ENCODE measurements at regions not wholly inside any gene's neighbourhood (a gene's known extent, or its start where the extent isn't known, plus 50 kb on each side); places are given as distances from the start of the nearest gene placed in this dataset.

DNA sequence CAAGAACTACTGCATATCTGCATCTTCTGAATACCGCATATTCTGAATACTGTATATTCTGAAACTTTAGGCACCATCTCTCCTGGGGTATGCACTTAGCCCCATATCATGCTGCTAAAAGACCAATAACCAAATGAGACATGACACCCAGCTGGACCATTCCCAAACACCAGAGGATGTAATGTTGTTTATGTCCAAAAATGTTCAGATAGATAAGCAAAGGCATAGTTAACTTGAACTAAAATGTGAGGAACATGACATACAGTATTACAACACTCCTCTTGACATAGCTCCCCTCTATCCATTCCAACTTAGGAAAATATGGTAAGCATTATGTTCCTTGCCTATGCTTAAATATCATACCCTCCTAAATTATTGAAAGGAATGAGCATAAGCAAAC is 127.3 kb downstream of the TENT5A start:
- TF ChIP-seq, protein P1, sequence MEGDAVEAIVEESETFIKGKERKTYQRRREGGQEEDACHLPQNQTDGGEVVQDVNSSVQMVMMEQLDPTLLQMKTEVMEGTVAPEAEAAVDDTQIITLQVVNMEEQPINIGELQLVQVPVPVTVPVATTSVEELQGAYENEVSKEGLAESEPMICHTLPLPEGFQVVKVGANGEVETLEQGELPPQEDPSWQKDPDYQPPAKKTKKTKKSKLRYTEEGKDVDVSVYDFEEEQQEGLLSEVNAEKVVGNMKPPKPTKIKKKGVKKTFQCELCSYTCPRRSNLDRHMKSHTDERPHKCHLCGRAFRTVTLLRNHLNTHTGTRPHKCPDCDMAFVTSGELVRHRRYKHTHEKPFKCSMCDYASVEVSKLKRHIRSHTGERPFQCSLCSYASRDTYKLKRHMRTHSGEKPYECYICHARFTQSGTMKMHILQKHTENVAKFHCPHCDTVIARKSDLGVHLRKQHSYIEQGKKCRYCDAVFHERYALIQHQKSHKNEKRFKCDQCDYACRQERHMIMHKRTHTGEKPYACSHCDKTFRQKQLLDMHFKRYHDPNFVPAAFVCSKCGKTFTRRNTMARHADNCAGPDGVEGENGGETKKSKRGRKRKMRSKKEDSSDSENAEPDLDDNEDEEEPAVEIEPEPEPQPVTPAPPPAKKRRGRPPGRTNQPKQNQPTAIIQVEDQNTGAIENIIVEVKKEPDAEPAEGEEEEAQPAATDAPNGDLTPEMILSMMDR (IDR thresholded peaks at IDR 0.05) = no peak
- H3K27ac Mint-ChIP-seq = no peak overlapping the region
- H3K36me3 Mint-ChIP-seq (ENCODE audit: low read depth) = peaks cover 4% of the 10 kb centered on the region
- no peaks in the 10 kb centered on the region; the same call in 1 of the 2 replicates for H3K27me3 Mint-ChIP-seq (ENCODE audit: insufficient read depth)
- peaks cover 4% of the 10 kb centered on the region for H3K9me3 Mint-ChIP-seq
- peaks cover 39% of the 10 kb centered on the region for H3K4me1 Mint-ChIP-seq (ENCODE audit: low read depth)
- no peak overlapping the region for H3K4me3 Mint-ChIP-seq
- DNase-seq = no peak

DNA sequence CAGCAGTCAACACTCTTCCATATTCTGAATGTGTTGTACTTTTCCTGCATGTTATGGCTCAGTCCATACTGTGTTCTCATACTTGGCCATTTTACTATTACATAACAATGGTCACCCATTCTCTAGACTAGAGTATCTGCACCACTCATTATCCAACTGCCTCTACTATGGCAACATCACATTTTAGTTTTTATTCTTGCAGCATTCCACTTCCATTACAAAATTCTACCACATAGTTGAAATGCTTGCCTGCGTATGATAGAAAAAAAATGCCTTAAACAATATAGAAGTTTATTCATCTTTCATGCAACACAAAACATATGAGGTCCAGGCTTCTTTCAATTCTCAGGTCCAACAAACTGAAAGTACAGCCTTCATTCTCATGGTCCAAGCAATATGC is 128.0 kb downstream of the TENT5A start:
- 0 out of 2 replicates have a peak overlapping the region, but pooled peaks have one; percentile 32 for H3K27ac Mint-ChIP-seq
- peaks cover 39% of the 10 kb centered on the region for H3K4me1 Mint-ChIP-seq (ENCODE audit: low read depth)
- H3K9me3 Mint-ChIP-seq = peaks cover 4% of the 10 kb centered on the region; the same call in 1 of the 2 replicates
- TF ChIP-seq, protein P1 (IDR thresholded peaks at IDR 0.05) = no peak
- H3K36me3 Mint-ChIP-seq (ENCODE audit: low read depth) = peaks cover 4% of the 10 kb centered on the region
- H3K27me3 Mint-ChIP-seq (ENCODE audit: insufficient read depth) = no peaks in the 10 kb centered on the region; the same call in 1 of the 2 replicates
- H3K4me3 Mint-ChIP-seq = peak overlapping the region; percentile 23; the same call in 1 of the 2 replicates
- peak; percentile 28 for DNase-seq

DNA sequence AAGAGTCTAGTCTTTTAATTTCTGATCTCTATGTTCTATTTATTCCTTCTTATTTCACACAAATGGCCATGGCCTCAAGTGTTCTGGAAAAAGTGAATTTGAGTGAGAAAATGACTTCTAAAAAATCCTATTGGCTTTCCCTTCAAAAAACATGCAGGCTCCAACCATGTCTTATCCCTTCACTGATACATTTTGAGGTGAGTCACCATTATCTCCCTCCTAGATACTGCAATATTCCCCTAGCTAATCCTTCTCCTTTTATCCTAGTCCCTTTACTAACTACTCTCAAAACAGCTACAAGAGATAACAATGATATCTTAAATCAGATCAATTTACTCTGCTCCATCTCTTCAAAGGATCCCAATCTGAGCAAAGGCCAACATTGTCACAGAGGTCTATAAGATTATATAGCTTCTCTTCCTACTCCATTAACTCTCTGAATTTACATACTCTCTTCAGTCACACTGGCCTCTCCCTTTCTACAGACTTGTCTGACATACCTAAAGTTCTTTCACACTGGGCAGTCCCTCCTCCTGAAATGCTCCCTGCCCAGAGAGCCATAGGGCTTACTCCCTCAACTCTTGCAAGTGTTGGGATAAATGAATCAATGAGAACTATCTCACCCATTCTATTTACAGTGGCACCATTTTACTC is 129.2 kb downstream of the TENT5A start:
- Mint-ChIP-seq H3K4me1 (ENCODE audit: low read depth) (peaks cover 39% of the 10 kb centered on the region), H3K9me3 (no peaks in the 10 kb centered on the region), H3K36me3 (ENCODE audit: low read depth) (no peaks in the 10 kb centered on the region), H3K4me3 (no peak overlapping the region), H3K27ac (peak overlapping the region; percentile 6; the same call in 1 of the 2 replicates), H3K27me3 (ENCODE audit: insufficient read depth) (no peaks in the 10 kb centered on the region; the same call in 1 of the 2 replicates)
- peak; percentile 9 for DNase-seq
- TF ChIP-seq, protein P1 (IDR thresholded peaks at IDR 0.05) = no peak

DNA sequence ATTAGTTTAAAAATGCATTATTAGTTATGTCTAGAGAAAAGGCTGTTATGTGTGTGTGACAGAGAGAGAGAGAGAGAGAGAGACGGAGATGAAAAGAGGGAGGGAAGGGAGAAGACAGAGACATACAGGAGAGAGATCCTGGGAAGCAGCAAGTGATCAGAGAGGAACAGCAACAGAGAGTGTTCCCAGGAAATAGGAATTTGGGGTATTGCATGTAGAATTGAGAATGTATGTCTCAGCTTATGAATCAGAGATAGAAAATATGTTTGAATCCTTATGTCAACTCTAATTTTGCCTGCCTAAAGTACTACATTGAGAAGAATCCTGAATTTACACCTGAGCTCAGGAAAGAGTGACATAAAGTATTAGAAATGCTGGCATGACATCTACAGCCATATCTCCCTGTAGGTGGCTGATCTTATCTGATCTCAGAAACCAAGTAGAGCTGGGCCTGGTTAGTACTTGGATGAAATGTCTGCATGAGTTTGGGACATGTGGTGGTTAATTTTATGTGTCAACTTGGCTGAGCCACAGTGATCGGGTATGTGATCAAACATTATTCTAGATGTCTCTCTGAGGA is 130.6 kb downstream of the TENT5A start:
- TF ChIP-seq, protein P1 (IDR thresholded peaks at IDR 0.05) = no peak
- no peaks in the 10 kb centered on the region; the same call in 1 of the 2 replicates for H3K27me3 Mint-ChIP-seq (ENCODE audit: insufficient read depth)
- H3K4me1 Mint-ChIP-seq (ENCODE audit: low read depth) = peaks cover 39% of the 10 kb centered on the region
- H3K9me3 Mint-ChIP-seq = no peaks in the 10 kb centered on the region
- no peak overlapping the region for H3K4me3 Mint-ChIP-seq
- no peaks in the 10 kb centered on the region for H3K36me3 Mint-ChIP-seq (ENCODE audit: low read depth)
- DNase-seq = no peak
- peak overlapping the region; percentile 27 for H3K27ac Mint-ChIP-seq

DNA sequence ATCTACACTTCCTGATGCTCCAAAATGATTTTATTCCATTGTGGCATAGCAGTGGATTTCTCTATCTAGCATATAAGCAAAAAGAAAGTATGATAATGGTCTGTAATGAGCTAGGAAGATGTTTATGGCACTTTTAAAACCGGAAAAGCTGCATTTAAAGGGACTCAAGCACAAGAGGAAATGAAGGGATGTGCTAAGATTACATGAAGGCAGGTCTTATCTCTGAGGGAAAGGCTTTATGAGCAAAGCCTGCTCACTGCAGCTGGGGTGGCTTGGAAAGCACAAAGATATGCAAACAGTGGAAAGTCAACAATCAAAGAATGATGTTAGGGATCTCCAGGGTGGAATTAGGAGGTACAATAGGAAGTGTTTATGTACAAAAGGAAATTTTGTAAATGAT is 138.2 kb downstream of the TENT5A start:
- TF ChIP-seq, protein P1 (IDR thresholded peaks at IDR 0.05) = no peak

More for the DNA sequence above, 138.2 kb downstream of the TENT5A start:
- Mint-ChIP-seq H3K36me3 (ENCODE audit: low read depth) (no peaks in the 10 kb centered on the region), H3K27me3 (ENCODE audit: insufficient read depth) (no peaks in the 10 kb centered on the region), H3K4me1 (ENCODE audit: low read depth) (peaks cover 33% of the 10 kb centered on the region), H3K9me3 (no peaks in the 10 kb centered on the region), H3K4me3 (peak overlapping the region; percentile 53), H3K27ac (peak overlapping the region; percentile 84)
- DNase-seq = peak; percentile 20
